ENCODE measurements at regions not wholly inside any gene's neighbourhood (a gene's known extent, or its start where the extent isn't known, plus 50 kb on each side); places are given as distances from the start of the nearest gene placed in this dataset.

DNA sequence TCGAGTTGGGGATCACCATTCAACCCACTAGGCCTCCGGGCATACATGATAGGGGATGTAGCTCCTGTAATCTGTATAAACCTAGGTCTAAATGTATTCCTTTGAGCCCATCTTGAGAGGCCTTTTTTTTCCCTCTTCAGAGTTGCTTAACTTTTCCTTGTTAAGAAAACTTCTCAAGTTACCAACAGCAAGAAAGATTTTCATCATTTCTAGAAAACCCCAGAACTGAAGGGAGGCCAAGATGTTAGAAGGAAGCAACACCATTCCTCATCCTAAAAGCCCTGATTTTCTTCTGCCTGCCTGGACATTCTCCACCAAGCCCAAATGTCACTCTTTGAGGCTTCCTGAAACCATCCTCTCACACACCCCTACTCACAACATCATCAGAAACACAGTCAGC, 79.4 kb downstream of the TMPRSS5 start:
- TF ChIP-seq, protein P1, sequence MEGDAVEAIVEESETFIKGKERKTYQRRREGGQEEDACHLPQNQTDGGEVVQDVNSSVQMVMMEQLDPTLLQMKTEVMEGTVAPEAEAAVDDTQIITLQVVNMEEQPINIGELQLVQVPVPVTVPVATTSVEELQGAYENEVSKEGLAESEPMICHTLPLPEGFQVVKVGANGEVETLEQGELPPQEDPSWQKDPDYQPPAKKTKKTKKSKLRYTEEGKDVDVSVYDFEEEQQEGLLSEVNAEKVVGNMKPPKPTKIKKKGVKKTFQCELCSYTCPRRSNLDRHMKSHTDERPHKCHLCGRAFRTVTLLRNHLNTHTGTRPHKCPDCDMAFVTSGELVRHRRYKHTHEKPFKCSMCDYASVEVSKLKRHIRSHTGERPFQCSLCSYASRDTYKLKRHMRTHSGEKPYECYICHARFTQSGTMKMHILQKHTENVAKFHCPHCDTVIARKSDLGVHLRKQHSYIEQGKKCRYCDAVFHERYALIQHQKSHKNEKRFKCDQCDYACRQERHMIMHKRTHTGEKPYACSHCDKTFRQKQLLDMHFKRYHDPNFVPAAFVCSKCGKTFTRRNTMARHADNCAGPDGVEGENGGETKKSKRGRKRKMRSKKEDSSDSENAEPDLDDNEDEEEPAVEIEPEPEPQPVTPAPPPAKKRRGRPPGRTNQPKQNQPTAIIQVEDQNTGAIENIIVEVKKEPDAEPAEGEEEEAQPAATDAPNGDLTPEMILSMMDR (IDR thresholded peaks at IDR 0.05): no peak
- no peak for TF ChIP-seq POLR2A (IDR thresholded peaks at IDR 0.05)
